NB4 (cell line): ENCODE measurements at regions not wholly inside any gene's neighbourhood (a gene's known extent, or its start where the extent isn't known, plus 50 kb on each side); places are given as distances from the start of the nearest gene placed in this dataset.
A peak's percentile ranks its signal among the peaks of the same experiment; 100 is the strongest.
"Not testable (repeated sequence)": the region's sequence is repeated elsewhere in the genome, so short reads cannot be mapped to it uniquely, and the experiment has no call there.

ENCODE experiments used
- DNase-seq: peaks from one replicate; pipeline ENCODE4 v3.0.0; 2010; ENCODE audit warnings: low read depth
- H3K4me3 ChIP-seq: one replicate; pipeline ENCODE4 v1.5.1; 2011; ENCODE audit warnings: mild to moderate bottlenecking, low read depth, low read length, moderate library complexity
- MYC ChIP-seq: IDR thresholded peaks from 2 replicates; pipeline ENCODE4 v1.6.1; 2011; ENCODE audit warnings: low read depth, low read length
- POLR2A ChIP-seq: IDR thresholded peaks from 2 replicates; pipeline ENCODE4 v1.6.1; 2011; ENCODE audit warnings: mild to moderate bottlenecking; ENCODE audit not compliant: insufficient read length; ENCODE audit errors: extremely low read depth
- TF ChIP-seq, protein P1 (sequence below): IDR thresholded peaks from one replicate; pipeline ENCODE4 v1.5.1; 2012; ENCODE audit warnings: low read depth, low read length
- TF ChIP-seq, protein P2 (sequence below): IDR thresholded peaks from 2 replicates; pipeline ENCODE4 v1.6.1; 2011; ENCODE audit warnings: low read depth, low read length

DNA sequence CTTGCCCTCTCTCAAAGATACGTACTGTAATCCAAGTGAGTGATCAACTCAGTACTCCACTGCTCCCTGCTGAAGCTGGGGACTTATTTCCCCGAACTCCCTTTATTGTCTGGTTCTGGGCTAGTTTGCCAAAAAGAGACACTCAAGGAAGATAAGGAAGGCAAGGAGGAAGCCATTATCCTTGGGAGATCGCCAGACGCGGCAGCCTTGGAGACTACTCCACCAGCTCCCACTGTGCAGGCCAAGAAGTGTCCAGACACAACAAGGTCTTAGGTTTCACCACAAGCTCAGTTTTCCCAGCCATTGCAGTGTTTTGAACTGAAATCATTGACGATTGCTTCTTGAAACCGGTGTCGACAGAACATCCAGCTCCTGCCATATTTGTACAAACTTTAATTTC lies 439.6 kb upstream of the UBE2E3 start:
- no peak for TF ChIP-seq MYC
- DNase-seq: no peak
- no peak overlapping the region for H3K4me3 ChIP-seq

DNA sequence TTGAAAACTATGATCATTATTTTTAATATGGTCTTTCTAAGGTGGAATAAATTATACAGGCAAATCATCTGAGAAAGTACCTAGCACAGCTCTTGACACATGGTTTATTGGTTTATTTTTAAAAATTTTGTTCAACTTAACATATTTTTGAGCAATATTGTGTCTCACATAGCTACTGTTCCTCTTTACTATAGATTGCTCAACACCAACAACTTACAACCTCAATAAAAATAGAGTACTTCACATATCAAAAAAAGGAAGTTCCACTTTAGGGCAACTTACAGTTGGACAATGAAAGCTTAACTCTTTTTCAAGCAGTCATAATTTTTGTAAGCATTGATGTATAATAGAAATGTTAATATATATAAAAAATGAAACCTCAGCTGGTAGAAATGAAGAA lies 440.9 kb upstream of the UBE2E3 start:
- no peak overlapping the region for H3K4me3 ChIP-seq
- peak; percentile 76 for DNase-seq

DNA sequence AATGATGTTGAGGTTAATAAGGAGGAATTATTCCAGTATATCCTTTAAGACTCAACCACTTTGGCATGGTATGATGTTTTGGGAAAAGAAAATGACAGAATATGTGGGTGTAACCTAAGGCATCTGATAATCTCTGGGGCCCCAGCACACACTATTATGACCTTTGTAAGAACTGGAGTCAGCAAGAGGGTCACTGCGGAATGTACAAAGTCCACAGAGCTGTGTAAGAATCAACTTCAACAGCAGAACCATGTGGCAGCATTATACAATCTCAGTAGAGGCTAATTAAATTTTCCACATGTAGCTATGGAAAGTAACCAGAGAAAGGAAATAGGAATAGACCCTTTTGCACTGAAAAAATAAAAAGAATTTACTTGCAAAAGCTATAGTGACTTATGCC lies 445.1 kb upstream of the UBE2E3 start:
- no peak overlapping the region for H3K4me3 ChIP-seq

More for the DNA sequence above, 440.9 kb upstream of the UBE2E3 start:
- TF ChIP-seq, protein P1, sequence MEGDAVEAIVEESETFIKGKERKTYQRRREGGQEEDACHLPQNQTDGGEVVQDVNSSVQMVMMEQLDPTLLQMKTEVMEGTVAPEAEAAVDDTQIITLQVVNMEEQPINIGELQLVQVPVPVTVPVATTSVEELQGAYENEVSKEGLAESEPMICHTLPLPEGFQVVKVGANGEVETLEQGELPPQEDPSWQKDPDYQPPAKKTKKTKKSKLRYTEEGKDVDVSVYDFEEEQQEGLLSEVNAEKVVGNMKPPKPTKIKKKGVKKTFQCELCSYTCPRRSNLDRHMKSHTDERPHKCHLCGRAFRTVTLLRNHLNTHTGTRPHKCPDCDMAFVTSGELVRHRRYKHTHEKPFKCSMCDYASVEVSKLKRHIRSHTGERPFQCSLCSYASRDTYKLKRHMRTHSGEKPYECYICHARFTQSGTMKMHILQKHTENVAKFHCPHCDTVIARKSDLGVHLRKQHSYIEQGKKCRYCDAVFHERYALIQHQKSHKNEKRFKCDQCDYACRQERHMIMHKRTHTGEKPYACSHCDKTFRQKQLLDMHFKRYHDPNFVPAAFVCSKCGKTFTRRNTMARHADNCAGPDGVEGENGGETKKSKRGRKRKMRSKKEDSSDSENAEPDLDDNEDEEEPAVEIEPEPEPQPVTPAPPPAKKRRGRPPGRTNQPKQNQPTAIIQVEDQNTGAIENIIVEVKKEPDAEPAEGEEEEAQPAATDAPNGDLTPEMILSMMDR: no peak

DNA sequence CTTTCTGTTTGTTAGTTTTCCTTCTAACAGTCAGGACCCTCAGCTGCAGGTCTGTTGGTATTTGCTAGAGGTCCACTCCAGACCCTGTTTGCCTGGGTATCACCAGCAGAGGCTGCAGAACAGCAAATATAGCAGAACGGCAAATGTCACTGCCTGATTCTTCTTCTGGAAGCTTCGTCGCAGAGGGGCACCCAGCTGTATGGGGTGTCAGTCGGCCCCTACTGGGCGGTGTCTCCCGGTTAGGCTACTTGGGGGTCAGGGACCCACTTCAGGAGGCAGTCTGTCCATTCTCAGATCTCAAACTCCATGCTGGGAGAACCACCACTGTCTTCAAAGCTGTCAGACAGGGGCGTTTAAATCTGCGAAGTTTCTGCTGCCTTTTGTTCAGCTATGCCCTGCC lies 448.6 kb upstream of the UBE2E3 start:
- not testable (repeated sequence) for H3K4me3 ChIP-seq, DNase-seq

More for the DNA sequence above, 445.1 kb upstream of the UBE2E3 start:
- TF ChIP-seq, protein P1: no peak
- TF ChIP-seq MYC (no peak), POLR2A (no peak)
- TF ChIP-seq, protein P2, sequence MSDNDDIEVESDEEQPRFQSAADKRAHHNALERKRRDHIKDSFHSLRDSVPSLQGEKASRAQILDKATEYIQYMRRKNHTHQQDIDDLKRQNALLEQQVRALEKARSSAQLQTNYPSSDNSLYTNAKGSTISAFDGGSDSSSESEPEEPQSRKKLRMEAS: no peak
- no peak for DNase-seq

DNA sequence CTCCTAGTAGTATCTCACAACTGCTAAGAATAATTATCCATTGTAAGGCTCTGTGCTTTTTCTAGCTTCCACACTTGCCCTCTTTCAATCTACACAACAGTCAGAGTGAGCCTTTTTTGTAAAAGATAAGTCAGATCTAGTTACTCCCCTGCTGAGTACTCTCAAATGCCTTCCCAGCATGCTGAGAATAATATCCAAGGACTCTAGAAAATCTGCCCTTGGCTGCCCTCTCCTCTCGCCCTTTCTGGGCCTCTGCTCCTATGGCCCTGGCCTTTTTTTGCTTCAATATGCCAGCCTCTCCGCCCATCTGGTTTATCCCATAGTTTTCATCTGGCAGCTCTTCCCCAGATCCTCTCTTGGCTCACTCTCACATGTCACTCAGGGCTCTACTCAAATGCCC lies 455.9 kb upstream of the UBE2E3 start:
- no peak for DNase-seq

DNA sequence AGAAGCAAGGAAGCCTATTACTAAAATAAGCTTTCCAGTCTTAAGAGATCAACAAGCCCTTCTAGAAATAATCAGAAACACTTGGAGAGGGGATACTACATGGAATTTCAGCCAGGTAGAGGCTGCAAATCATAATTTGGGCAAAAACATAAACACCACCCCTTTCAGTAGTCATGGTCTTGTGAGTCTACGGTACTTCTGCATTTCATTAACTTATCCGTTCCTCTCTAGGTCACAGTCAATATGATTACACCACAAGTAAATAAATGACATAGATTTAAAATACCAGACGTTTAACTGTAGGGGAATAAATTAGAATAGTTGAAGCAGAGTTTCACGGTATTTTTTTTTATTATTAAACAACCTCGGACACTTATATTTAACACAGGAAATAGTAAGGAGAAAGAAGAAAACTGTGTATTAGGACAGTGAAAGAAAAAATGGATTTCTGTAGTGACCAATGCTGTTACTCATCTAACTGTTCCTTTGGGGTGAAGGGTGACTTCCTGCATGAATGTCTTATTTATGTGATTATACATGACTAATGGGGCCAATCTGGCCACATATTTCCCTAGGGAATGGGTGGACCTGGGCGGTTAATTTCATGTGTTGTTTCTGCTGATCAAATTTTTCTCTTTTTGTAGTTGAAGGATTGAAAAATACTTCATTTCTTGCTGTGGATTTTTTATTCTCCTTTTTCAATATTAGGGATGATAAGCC lies 456.6 kb upstream of the UBE2E3 start:
- DNase-seq: peak; percentile 24
- H3K4me3 ChIP-seq: no peak overlapping the region
- TF ChIP-seq, protein P1: no peak
- TF ChIP-seq POLR2A: no peak
- TF ChIP-seq, protein P2: no peak
- TF ChIP-seq MYC: no peak

More for the DNA sequence above, 455.9 kb upstream of the UBE2E3 start:
- no peak for TF ChIP-seq MYC
- TF ChIP-seq, protein P1: no peak
- TF ChIP-seq POLR2A: no peak
- TF ChIP-seq, protein P2: no peak
- no peak overlapping the region for H3K4me3 ChIP-seq

DNA sequence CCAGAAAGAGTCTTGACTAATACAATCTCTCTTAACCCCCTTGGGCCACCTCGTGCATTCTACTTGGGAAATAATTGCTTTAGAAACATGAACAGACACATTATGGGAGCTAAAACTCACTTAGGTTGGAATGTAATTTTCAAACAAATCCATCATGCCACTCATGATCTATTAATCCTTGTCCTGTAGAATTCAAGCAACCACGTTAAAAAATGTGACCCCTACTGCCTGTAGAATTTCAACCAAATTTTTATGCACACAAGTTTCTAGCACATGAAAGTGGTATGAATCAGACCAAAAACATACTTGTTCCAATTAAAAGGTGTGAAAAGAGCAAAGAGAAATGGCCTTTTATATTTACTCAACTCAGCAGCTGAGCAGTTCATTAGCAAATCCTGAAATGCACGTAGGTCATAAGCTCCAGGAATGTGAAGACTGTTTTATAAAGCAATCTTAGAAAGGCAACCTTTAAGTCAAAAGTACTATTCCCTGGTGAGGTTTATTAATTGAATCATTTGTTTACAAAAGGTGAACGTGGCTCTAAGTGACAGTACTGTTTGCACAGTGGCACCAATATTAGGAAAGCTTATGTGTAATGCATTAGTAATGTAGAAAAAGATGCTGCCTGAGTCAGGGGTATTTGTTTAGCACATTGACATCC lies 459.4 kb upstream of the UBE2E3 start:
- H3K4me3 ChIP-seq: no peak overlapping the region
- DNase-seq: no peak
- TF ChIP-seq, protein P1: no peak
- TF ChIP-seq, protein P2: no peak
- TF ChIP-seq MYC (no peak), POLR2A (no peak)
